C4-2B (cell line): ENCODE measurements at regions not wholly inside any gene's neighbourhood (a gene's known extent, or its start where the extent isn't known, plus 50 kb on each side); places are given as distances from the start of the nearest gene placed in this dataset.

Experiments
- CTCF ChIP-seq: fragments of 450-650 bp; conservative IDR thresholded peaks from 2 replicates; pipeline ENCODE4 v1.5.1; 2017; ENCODE audit warnings: mild to moderate bottlenecking
- ZFX ChIP-seq: fragments of 450-650 bp; IDR thresholded peaks from 2 replicates; pipeline ENCODE4 v1.6.1; 2017

GRCh38 chr2:136373029-136373428 lies 255.1 kb upstream of the CXCR4 start:
- TF ChIP-seq CTCF (no peak), ZFX (no peak)
